Thyroid gland (tissue), 4 donors: ENCODE measurements at regions not wholly inside any gene's neighbourhood (a gene's known extent, or its start where the extent isn't known, plus 50 kb on each side); places are given as distances from the start of the nearest gene placed in this dataset.

Experiments
- CTCF ChIP-seq, 6 experiments: fragments of 200-600 bp in 3 of 6; fragments of 450-650 bp in 3 of 6; sonication (generic) in 3 of 6; IDR thresholded peaks; one replicate each; pipeline ENCODE4 v1.5.1; 2016 to 2019; ENCODE audit warnings: antibody characterized with exemption in 6 of 6, mild to moderate bottlenecking in 2 of 6, inconsistent platforms in 1 of 6, moderate library complexity in 1 of 6
- POLR2A ChIP-seq, 2 donors: fragments of 450-650 bp; IDR thresholded peaks; one replicate each; pipeline ENCODE4 v1.6.1; 2017; ENCODE audit warnings: antibody characterized with exemption in 2 of 2, mild to moderate bottlenecking in 2 of 2, moderate library complexity in 1 of 2

DNA sequence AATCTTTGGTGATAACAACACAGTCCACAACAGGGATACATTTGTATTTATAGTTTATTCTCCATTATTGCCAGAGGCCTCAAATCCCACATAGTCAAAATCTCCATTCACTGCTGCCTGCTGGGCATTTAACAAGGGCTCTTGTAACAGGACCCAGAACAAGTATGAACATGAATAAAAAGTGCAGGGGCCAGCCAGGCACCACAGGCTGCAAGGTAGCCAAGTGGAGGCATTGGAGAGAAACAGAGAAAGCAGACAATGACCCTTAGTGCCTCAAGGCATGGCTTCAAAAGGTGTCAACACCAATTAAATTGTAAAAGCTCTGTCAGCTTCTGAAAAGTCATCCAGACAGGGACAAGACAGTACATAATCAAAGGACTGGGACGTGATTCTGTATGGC lies 116.8 kb downstream of the ATP6V1G3 start:
- TF ChIP-seq POLR2A (IDR thresholded peaks at IDR 0.05) (no peak), CTCF (IDR thresholded peaks at IDR 0.05) (no peak)
